Pancreas (tissue), 10 donors: ENCODE measurements at regions not wholly inside any gene's neighbourhood (a gene's known extent, or its start where the extent isn't known, plus 50 kb on each side); places are given as distances from the start of the nearest gene placed in this dataset.

Source experiments
- ATAC-seq, 4 donors: fragments of 200-7000 bp; cut with Tn5 transposase; one replicate each; pipeline versions ENCODE4 v1.8.0 to v1.9.1; 2020; ENCODE audit warnings: mild to moderate bottlenecking in 4 of 4, moderate library complexity in 4 of 4
- DNase-seq, 6 donors: peaks; one replicate each; pipeline ENCODE4 v3.0.0-alpha.2; 2020
- FAIRE-seq: peaks from 2 replicates; lab custom pipeline; 2012; peaks lifted over from hg19 to GRCh38; lab: Jason Lieb, UNC
- H3K27ac ChIP-seq, 4 donors: fragments of 200-600 bp; sonication (generic); 1 replicate in 3 of 4; 2 replicates in 1 of 4; pipeline versions ENCODE4 v1.5.0 to v1.8.0; 2020
- H3K27me3 ChIP-seq, 4 donors: fragments of 200-600 bp; one replicate each; pipeline ENCODE4 v1.8.0; 2021
- H3K36me3 ChIP-seq, 3 donors: fragments of 200-600 bp; sonication (generic) in 1 of 3; one replicate each; pipeline versions ENCODE4 v1.5.0 to v1.8.0; 2020 to 2021
- H3K4me1 ChIP-seq, 3 donors: fragments of 200-600 bp; one replicate each; pipeline ENCODE4 v1.8.0; 2021
- H3K4me3 ChIP-seq, 4 donors: fragments of 200-600 bp; sonication (generic) in 2 of 4; one replicate each; pipeline versions ENCODE4 v1.5.0 to v1.8.0; 2020 to 2021
- H3K9me3 ChIP-seq, 4 donors: fragments of 200-600 bp; one replicate each; pipeline ENCODE4 v1.8.0; 2021
- CTCF ChIP-seq, 4 donors: fragments of 200-600 bp; sonication (generic) in 3 of 4; IDR thresholded peaks; one replicate each; pipeline versions ENCODE4 v1.5.0 to v1.8.0; 2021; ENCODE audit warnings: antibody characterized with exemption in 4 of 4
- WGBS, 2 donors: extraction: QIAGEN DNeasy Blood & Tissue Kit; methylation state at CpG; one replicate each; pipeline ENCODE4 v1.1.7; 2013; 5-methylcytosine and 5-hydroxymethylcytosine counted together
- intact Hi-C, 3 donors: fragments of 100-400 bp; cut with DNase I; formaldehyde crosslinking; loops; one replicate each; pipeline versions ENCODE4 v1.11.1 to v1.14.2; 2022
- donor health status: healthy with polysubstance abuse.
- donor health status: DM: no; HTN: no; CAD: no; lungs with moderate emphysema.
- donor health status: DM: no; HTN: no; CAD: no.
- donor health status: control.
- donor health status: control.
- donor health status: Bipolar disorder and iron deficiency.
- donor health status: DM: yes; HTN: yes; CAD: no.
- donor health status: DM: no; HTN: no; CAD: no.
- donor health status: DM: no; HTN: no; CAD: no.
- donor health status: DM: yes; HTN: yes; CAD: no.

GRCh38 chr6:2581011-2581410, 169.7 kb downstream of the MYLK4 start:
- Histone ChIP-seq H3K9me3 (no peaks in the 10 kb centered on the region), H3K27ac (no peak overlapping the region), H3K27me3 (peaks cover 0 to 5% (median 0%) of the 10 kb centered on the region in 4 donors), H3K36me3 (no peaks in the 10 kb centered on the region), H3K4me1 (no peaks in the 10 kb centered on the region), H3K4me3 (no peak overlapping the region)
- DNase-seq (no peak), FAIRE-seq (no peak), ATAC-seq (no peak)
- intact Hi-C loops: no loop called here
- WGBS, 2 donors: 75 to 79% methylated on average over 4 of the region's 4 CpGs
- no peak for TF ChIP-seq CTCF (IDR thresholded peaks at IDR 0.05)

- FAIRE-seq (no peak), ATAC-seq (peak in 1 of 4 donors; percentile 52), DNase-seq (peak in 1 of 6 donors; percentile 43)
- intact Hi-C loops: no loop called here
- Histone ChIP-seq H3K4me1 (no peaks in the 10 kb centered on the region), H3K27ac (no peak overlapping the region), H3K4me3 (no peak overlapping the region), H3K36me3 (no peaks in the 10 kb centered on the region), H3K9me3 (no peaks in the 10 kb centered on the region), H3K27me3 (peaks cover 0 to 5% (median 0%) of the 10 kb centered on the region in 4 donors)
- TF ChIP-seq CTCF (IDR thresholded peaks at IDR 0.05): no peak
- 82 to 87% methylated on average over 14 of the region's 14 CpGs for WGBS, 2 donors
Observed at GRCh38 chr6:2579804-2580570, 170.7 kb downstream of the MYLK4 start.

GRCh38 chr6:2579241-2579761, 171.4 kb downstream of the MYLK4 start:
- Histone ChIP-seq H3K4me3 (no peak overlapping the region), H3K4me1 (no peaks in the 10 kb centered on the region), H3K27ac (no peak overlapping the region), H3K9me3 (no peaks in the 10 kb centered on the region), H3K36me3 (no peaks in the 10 kb centered on the region), H3K27me3 (peaks cover 0 to 5% (median 0%) of the 10 kb centered on the region in 4 donors)
- FAIRE-seq (no peak), DNase-seq (no peak), ATAC-seq (peak in 1 of 4 donors; percentile 28)
- intact Hi-C loops: no loop called here
- WGBS, 2 donors: 75 to 82% methylated on average over 16 of the region's 16 CpGs
- TF ChIP-seq CTCF (IDR thresholded peaks at IDR 0.05): no peak

- FAIRE-seq (no peak), DNase-seq (no peak), ATAC-seq (no peak)
- intact Hi-C loops: no loop called here
- H3K4me3 ChIP-seq: no peak overlapping the region
- H3K27ac ChIP-seq: no peak overlapping the region
- H3K4me1 ChIP-seq: no peaks in the 10 kb centered on the region
- no peaks in the 10 kb centered on the region for H3K36me3 ChIP-seq
- no peaks in the 10 kb centered on the region for H3K9me3 ChIP-seq
- H3K27me3 ChIP-seq: peaks cover 0 to 5% (median 0%) of the 10 kb centered on the region in 4 donors
- WGBS, 2 donors: 85 to 92% methylated on average over 2 of the region's 2 CpGs
- TF ChIP-seq CTCF (IDR thresholded peaks at IDR 0.05): no peak
Observed at GRCh38 chr6:2578767-2579166, 172.0 kb downstream of the MYLK4 start.

- DNase-seq (no peak), FAIRE-seq (no peak)
Observed at GRCh38 chr6:2576499-2576898, 174.2 kb downstream of the MYLK4 start.

More at GRCh38 chr6:2576499-2576898, 174.2 kb downstream of the MYLK4 start:
- 28 to 57% methylated on average over 3 of the region's 3 CpGs for WGBS, 2 donors
- no peaks in the 10 kb centered on the region for H3K36me3 ChIP-seq
- H3K4me1 ChIP-seq: no peaks in the 10 kb centered on the region
- H3K4me3 ChIP-seq: no peak overlapping the region
- no peak overlapping the region for H3K27ac ChIP-seq
- ATAC-seq: no peak
- intact Hi-C loops: no loop called here
- TF ChIP-seq CTCF (IDR thresholded peaks at IDR 0.05): no peak
- no peaks in the 10 kb centered on the region for H3K9me3 ChIP-seq
- H3K27me3 ChIP-seq: peaks cover 0 to 5% (median 0%) of the 10 kb centered on the region in 4 donors
